ENCODE measurements at regions not wholly inside any gene's neighbourhood (a gene's known extent, or its start where the extent isn't known, plus 50 kb on each side); places are given as distances from the start of the nearest gene placed in this dataset.
A peak's percentile ranks its signal among the peaks of the same experiment; 100 is the strongest.

GRCh38 chr3:72487946-72488737 lies 360.1 kb downstream of the SHQ1 start:
- ATAC-seq, result no peak
- intact Hi-C loops (cut with DNase I, micrococcal nuclease), result no loop called here
- DNase-seq, result no peak

DNA sequence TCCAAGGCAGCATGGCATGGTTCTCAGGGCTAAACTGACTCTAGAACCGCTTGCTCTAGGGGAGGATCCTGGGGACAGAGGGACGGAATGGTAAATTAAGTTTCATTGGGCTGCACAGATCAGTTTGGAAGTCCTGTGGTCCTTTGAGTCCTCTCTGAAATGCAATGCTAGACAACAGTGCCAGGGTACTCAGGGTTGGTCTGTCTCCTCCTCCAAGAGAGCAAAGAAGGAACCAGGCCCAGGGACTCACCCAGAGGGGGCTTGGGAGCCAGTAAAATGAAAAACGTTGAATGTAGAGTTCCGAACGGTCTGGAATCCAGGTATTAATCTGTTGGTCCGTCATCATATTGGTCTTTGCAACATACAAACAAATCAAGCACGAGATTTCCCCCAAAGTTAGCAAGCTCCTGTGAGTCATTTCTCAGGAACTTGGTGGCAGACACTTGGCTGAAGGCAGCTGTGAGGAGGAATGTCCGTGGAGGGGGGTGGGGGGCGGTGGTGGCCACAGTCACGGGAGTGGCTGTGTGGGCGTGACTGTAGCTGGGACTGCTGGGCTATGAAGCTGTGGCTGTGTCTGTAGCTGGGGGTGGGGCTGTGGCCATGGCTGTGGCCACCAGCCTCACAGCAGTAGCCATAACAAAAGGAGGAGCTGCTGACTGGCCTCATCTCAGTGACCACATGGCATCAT lies 361.0 kb downstream of the SHQ1 start:
- intact Hi-C loops (cut with DNase I, micrococcal nuclease), result no loop called here
- ATAC-seq, result peak; percentile 49
- DNase-seq, result peak; percentile 54 to 56

DNA sequence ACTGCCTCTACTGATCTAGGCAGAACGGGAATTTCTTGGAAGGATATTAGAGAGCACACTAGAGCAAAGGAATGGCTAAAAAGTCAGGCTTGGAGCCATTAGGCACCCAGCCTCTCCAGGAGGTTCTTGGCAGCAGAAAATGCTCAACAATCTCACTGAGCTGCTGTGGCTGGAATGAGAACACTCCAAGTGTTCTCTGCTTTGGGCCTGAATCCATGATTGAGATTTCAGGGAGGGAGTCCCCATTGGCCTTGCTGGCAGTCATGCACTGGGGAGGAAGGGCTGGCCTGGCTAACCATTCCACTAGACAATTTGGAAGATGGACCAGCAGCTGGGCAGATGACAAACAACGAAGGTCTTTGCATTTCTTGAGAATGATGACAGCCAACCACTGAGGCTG lies 362.6 kb downstream of the SHQ1 start:
- DNase-seq (no peak), ATAC-seq (no peak)
- intact Hi-C loops (cut with DNase I, micrococcal nuclease), result no loop called here

GRCh38 chr3:72483554-72484104 lies 364.6 kb downstream of the SHQ1 start:
- no peak for DNase-seq
- intact Hi-C loops (cut with DNase I, micrococcal nuclease), result no loop called here
- ATAC-seq, result no peak

- intact Hi-C loops (cut with DNase I, micrococcal nuclease), result no loop called here
- ATAC-seq (peak; percentile 82), DNase-seq (peak; percentile 64 to 73)
Measured at GRCh38 chr3:72482589-72483321, 365.5 kb downstream of the SHQ1 start.

DNA sequence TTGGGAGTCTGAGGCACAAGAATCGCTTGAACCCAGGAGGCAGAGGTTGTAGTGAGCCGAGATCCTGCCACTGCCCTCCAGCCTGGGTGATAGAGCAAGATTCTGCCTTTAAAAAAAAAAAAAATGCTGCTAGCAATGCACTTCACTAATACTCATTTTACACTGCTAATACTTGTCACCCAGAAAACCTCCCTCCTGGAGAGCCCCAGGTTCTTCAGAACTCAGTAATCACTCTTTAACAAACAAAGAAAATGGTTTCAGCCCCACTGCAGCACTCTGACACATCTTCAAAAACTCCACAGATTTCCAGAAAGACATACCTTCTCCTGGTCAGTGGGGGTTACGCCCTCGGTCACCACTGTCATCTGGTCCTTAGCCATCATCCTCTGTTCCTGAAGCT lies 366.7 kb downstream of the SHQ1 start:
- DNase-seq (no peak), ATAC-seq (no peak)
- intact Hi-C loops (cut with DNase I, micrococcal nuclease), result no loop called here

GRCh38 chr3:72480366-72480765 lies 367.9 kb downstream of the SHQ1 start:
- DNase-seq, result no peak
- intact Hi-C loops (cut with DNase I, micrococcal nuclease), result no loop called here
- peak; percentile 79 for ATAC-seq

DNA sequence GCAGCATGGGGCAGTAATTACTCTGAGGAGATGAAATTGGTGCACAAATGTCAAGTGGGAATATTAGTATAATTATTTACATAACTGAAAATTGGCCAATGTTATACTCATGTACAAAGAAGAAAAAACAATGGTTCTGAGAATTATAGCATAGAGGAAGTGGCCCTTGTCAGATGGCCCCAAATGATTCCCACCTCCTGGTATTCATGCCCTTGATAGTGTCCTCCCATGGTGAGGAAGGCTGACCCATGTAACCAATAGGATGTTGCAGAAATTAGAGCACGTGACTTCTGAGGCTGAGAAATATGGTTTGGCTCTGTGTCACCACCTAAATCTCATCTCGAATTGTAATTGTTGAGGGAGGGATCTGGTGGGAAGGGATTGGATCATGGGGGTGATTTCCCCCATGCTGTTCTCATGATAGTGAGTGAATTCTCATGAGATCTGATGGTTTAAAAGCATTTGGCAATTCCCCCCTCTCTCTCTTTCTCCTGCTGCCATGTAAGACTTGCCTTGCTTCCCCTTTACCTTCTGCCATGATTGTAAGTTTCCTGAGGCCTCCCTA lies 368.5 kb downstream of the SHQ1 start:
- intact Hi-C loops (cut with DNase I, micrococcal nuclease), result no loop called here
- ATAC-seq (no peak), DNase-seq (no peak)

DNA sequence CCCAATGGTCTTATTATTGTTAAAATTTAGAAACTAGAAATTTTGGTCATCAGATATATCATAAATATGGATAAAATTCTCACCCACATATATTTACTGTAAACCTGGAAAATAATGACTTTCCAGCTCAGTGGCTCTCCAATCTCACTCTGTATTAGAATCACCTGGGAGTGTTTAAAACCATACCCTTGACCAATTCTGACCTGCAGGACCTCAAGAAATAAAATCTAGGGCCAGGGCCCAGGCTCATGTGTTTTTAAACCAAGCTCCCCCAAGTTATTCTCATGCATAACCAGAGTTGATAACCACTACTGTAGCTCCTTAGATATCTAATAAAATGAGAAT lies 372.1 kb downstream of the SHQ1 start:
- ATAC-seq, result no peak
- intact Hi-C loops (cut with DNase I, micrococcal nuclease), result no loop called here
- DNase-seq, result no peak

DNA sequence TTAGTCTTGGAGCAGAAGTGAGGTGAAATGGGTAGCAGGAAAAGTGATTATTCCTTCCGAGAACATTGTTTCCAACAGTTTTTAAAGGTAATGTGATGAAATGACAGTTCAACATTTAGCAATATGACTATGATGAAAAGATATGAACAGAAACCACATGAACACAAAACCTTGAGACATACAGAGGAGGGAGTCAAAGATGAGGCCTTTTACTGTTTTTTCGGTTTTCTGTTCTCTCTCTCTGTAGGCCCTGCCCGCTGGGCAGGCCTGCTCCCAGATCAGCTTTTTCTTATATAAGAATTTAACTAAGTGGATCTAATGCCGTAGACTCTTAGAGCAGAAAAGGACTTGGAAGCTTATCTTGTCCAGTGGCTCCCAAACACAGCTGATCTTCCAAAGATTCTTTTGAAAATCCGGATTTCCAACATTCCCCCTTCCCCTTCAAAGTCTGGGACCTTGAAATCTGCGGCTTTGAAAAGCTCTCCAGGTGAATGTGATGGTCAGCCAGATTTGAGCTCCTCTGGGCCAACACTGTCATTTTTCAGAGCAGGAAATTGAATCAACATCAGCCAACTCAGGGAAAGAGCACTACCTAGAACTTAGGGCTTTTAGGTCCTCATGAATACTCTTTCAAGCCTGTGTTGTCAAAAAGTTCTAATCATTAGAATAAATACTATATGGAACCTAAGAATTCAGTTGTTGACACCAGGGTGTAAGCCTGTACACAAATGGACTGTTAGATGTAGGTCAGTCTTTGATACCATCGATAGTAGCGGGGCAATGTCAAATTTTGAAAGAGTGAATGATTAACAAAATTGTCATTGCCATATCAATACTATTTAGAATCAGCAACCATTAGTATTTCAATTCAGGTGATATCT lies 372.7 kb downstream of the SHQ1 start:
- intact Hi-C loops (cut with DNase I, micrococcal nuclease), result no loop called here
- DNase-seq (no peak), ATAC-seq (no peak)

DNA sequence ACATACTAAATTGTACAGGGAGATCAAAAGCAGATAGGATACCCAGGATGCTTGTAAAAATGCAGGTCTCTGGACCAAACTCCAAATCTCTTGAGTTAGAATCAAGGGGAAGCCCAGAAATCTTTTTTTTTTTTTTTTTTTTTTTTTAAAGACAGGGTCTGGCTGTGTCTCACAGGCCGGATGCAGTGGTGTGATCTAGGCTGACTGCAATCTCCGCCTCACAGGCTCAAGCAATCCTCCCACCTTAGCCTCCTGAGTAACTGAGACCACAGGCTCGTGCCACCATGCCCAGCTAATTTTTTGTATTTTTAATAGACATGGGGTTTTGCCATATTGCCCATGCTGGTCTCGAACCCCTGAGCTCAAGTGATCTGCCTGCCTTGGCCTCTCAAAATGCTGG lies 373.5 kb downstream of the SHQ1 start:
- intact Hi-C loops (cut with DNase I, micrococcal nuclease), result no loop called here
- ATAC-seq (no peak), DNase-seq (no peak)

DNA sequence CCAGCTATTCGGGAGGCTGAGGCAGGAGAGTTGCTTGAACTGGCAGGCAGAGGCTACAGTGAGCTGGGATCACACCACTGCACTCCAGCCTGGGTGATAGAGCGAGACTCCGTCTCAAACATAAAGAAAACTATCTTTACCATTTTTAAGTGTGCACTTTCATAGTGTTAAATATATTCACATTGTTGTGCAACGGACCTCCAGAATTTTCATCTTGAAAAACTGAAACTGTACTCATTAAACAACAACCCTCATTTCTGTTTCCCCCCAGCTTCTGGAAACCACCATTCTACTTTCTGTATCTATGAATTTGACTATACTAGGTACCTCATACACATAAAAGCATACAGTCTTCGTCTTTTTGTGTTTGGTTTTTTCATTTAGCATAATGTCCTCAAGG lies 375.1 kb downstream of the SHQ1 start:
- no peak for ATAC-seq
- intact Hi-C loops (cut with DNase I, micrococcal nuclease), result no loop called here

GRCh38 chr3:72470904-72471417 lies 377.3 kb downstream of the SHQ1 start:
- ATAC-seq, result no peak
- intact Hi-C loops (cut with DNase I, micrococcal nuclease), result no loop called here
- DNase-seq, result no peak

More for the DNA sequence above, 375.1 kb downstream of the SHQ1 start:
- no peak for DNase-seq

GRCh38 chr3:72465853-72466252 lies 382.4 kb downstream of the SHQ1 start:
- intact Hi-C loops (cut with DNase I, micrococcal nuclease), result no loop called here
- ATAC-seq, result no peak

GRCh38 chr3:72463083-72463482 lies 385.2 kb downstream of the SHQ1 start:
- no peak for ATAC-seq
- no peak for DNase-seq
- intact Hi-C loops (cut with DNase I, micrococcal nuclease), result no loop called here

More at GRCh38 chr3:72465853-72466252, 382.4 kb downstream of the SHQ1 start:
- DNase-seq, result no peak

DNA sequence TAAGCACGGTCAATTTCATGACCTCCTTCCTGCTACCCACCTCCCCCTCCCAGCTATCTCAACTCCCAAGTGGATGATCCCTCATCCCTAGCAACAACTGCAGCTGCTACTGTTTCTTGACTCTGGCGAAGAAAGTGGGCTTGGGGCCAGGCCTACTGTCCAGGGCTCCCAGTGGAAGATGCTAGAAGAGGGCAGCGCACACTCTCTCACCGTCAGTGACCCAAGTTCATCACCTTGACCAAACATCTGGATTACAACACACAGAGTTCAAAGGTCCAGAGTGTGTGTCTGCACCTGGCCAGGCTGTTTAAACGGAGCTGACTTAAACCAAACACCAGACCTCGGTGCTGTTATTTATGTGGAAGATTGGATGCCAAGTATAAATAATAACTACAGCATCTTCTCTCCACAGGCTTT lies 385.6 kb downstream of the SHQ1 start:
- DNase-seq (peak in 1 of 2 donors; percentile 30), ATAC-seq (no peak)
- intact Hi-C loops (cut with DNase I, micrococcal nuclease), result no loop called here

- no peak for ATAC-seq
- DNase-seq, result no peak
- intact Hi-C loops (cut with DNase I, micrococcal nuclease), result no loop called here
Measured at GRCh38 chr3:72461787-72462186, 386.5 kb downstream of the SHQ1 start.

Measured in left colon (tissue), 2 donors.